GM12891 (cell line): ENCODE measurements at regions not wholly inside any gene's neighbourhood (a gene's known extent, or its start where the extent isn't known, plus 50 kb on each side); places are given as distances from the start of the nearest gene placed in this dataset.

Experiments
- POLR2A ChIP-seq: IDR thresholded peaks from 2 replicates; pipeline ENCODE4 v1.6.1; 2011; ENCODE audit warnings: low read depth, low read length, control low read depth
- POLR2AphosphoS5 ChIP-seq: IDR thresholded peaks from 2 replicates; pipeline ENCODE4 v1.6.1; 2011; ENCODE audit warnings: low read depth, low read length, control low read depth
- TAF1 ChIP-seq: IDR thresholded peaks from 2 replicates; pipeline ENCODE4 v1.6.1; 2011; ENCODE audit warnings: low read depth, low read length, control low read depth

DNA sequence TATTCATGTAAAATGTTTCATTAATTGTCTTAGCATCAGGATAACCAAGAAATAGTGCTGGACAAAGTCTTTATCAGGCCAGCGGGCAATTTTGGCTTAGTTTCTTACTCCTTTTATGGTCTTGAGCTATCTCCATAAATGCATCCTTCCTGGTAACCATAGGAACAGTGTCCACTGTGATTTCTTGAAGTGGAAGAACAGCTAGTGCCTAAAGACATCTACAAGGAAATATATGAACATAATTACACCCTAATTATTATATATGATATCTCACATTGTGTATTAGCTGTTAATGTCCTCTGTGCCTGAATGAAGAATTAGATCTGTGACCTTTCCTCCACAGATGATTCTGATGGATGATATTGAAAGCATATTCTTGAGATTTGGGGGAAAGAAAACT is 286.7 kb upstream of the ATXN7L3B start:
- TF ChIP-seq TAF1: no peak
- no peak for TF ChIP-seq POLR2AphosphoS5
- TF ChIP-seq POLR2A: no peak
